ENCODE measurements at regions not wholly inside any gene's neighbourhood (a gene's known extent, or its start where the extent isn't known, plus 50 kb on each side); places are given as distances from the start of the nearest gene placed in this dataset.
A peak's percentile ranks its signal among the peaks of the same experiment; 100 is the strongest.

- peaks cover 37% of the 10 kb centered on the region; the same call in 1 of the 2 replicates for H3K27me3 ChIP-seq (ENCODE audit: low read depth, low read length)
- H3K9me3 ChIP-seq (ENCODE audit: insufficient read depth, low read length): no peaks in the 10 kb centered on the region
- H3K79me2 ChIP-seq (ENCODE audit: low read length): no peaks in the 10 kb centered on the region
- H3K4me3 ChIP-seq (ENCODE audit: low read length): peak overlapping the region; percentile 68
- H4K20me1 ChIP-seq (ENCODE audit: insufficient read depth, low read length): 0 out of 2 replicates have a peak, but pooled peaks cover 3% of the 10 kb centered on the region
- peak overlapping the region; percentile 85 for H3K4me2 ChIP-seq (ENCODE audit: low read length)
- peak overlapping the region; percentile 43; the same call in 1 of the 2 replicates for H2AFZ ChIP-seq (ENCODE audit: low read depth, low read length)
- no peak overlapping the region for H3K27ac ChIP-seq (ENCODE audit: low read length)
- H3K36me3 ChIP-seq (replicated peaks; ENCODE audit: low read depth, low read length): no peaks in the 10 kb centered on the region
- TF ChIP-seq, protein P1, sequence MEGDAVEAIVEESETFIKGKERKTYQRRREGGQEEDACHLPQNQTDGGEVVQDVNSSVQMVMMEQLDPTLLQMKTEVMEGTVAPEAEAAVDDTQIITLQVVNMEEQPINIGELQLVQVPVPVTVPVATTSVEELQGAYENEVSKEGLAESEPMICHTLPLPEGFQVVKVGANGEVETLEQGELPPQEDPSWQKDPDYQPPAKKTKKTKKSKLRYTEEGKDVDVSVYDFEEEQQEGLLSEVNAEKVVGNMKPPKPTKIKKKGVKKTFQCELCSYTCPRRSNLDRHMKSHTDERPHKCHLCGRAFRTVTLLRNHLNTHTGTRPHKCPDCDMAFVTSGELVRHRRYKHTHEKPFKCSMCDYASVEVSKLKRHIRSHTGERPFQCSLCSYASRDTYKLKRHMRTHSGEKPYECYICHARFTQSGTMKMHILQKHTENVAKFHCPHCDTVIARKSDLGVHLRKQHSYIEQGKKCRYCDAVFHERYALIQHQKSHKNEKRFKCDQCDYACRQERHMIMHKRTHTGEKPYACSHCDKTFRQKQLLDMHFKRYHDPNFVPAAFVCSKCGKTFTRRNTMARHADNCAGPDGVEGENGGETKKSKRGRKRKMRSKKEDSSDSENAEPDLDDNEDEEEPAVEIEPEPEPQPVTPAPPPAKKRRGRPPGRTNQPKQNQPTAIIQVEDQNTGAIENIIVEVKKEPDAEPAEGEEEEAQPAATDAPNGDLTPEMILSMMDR (IDR thresholded peaks at IDR 0.05; ENCODE audit: low read depth, low read length): no peak
- no peak for TF ChIP-seq EZH2phosphoT487 (IDR thresholded peaks at IDR 0.05; ENCODE audit: low read depth)
- peaks cover 35% of the 10 kb centered on the region for H3K4me1 ChIP-seq (ENCODE audit: low read length)
- peak overlapping the region; percentile 21 for H3K9ac ChIP-seq (ENCODE audit: low read length)
Observed at GRCh38 chr2:64327129-64327509, 126.8 kb upstream of the LGALSL start.

DNA sequence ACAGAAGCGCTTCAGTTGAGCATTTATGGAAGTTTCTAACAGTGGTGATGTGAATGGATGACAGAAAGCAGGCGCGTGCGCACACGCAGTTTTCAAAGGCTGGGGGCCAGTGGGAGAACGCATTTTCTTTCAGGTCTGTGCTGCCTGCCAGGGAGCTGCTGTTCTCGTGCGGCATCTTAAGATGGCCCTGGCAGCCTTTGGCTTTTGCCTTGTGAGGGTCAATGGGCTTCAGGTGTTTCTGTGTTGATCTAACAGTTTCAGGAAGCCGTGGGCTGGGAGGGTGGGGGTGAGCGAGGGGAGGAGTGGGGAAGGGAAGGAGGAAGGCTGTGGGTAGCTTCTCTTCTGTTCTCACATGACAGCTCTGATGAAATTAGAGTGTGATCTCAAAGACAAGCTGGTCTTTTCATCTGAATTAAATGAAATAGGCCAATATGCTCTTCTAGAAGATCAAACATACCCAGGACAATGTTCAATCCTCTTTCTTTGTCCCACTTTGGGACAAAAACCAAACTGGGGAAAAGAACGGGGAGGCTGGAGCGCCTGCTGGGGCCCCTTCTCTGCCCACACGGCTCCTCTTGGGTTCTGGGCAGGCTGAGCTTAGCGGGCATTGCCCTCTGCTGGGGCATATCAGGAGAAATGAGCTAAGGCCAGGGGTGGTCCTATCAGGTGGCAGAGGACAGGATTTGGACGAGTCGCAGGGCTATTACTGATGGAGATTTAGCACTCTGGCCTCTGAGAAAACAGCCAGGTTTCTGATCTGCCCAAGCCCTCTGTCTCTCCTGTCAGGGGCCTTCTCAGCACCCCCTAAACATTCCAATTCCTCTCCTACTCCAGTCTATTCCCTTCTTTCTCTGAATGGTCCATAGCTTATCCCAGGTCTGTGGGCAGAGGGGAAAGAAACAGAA, 126.2 kb upstream of the LGALSL start:
- TF ChIP-seq, protein P1 (IDR thresholded peaks at IDR 0.05; ENCODE audit: low read depth, low read length): peak; percentile 72
- no peak for TF ChIP-seq EZH2phosphoT487 (IDR thresholded peaks at IDR 0.05; ENCODE audit: low read depth)
- peak overlapping the region; percentile 43; the same call in 1 of the 2 replicates for H2AFZ ChIP-seq (ENCODE audit: low read depth, low read length)
- no peaks in the 10 kb centered on the region for H3K9me3 ChIP-seq (ENCODE audit: insufficient read depth, low read length)
- H3K9ac ChIP-seq (ENCODE audit: low read length): peak overlapping the region; percentile 21
- peaks cover 35% of the 10 kb centered on the region for H3K4me1 ChIP-seq (ENCODE audit: low read length)
- peak overlapping the region; percentile 68 for H3K4me3 ChIP-seq (ENCODE audit: low read length)
- no peaks in the 10 kb centered on the region for H3K79me2 ChIP-seq (ENCODE audit: low read length)
- peaks cover 36% of the 10 kb centered on the region; the same call in 1 of the 2 replicates for H3K27me3 ChIP-seq (ENCODE audit: low read depth, low read length)
- H4K20me1 ChIP-seq (ENCODE audit: insufficient read depth, low read length): 0 out of 2 replicates have a peak, but pooled peaks cover 3% of the 10 kb centered on the region
- H3K27ac ChIP-seq (ENCODE audit: low read length): no peak overlapping the region
- H3K4me2 ChIP-seq (ENCODE audit: low read length): peak overlapping the region; percentile 85
- no peaks in the 10 kb centered on the region for H3K36me3 ChIP-seq (replicated peaks; ENCODE audit: low read depth, low read length)

- H3K9me3 ChIP-seq (ENCODE audit: insufficient read depth, low read length): no peaks in the 10 kb centered on the region
- H3K4me2 ChIP-seq (ENCODE audit: low read length): peak overlapping the region; percentile 85; the same call in 1 of the 2 replicates
- TF ChIP-seq EZH2phosphoT487 (IDR thresholded peaks at IDR 0.05; ENCODE audit: low read depth): no peak
- TF ChIP-seq, protein P1 (IDR thresholded peaks at IDR 0.05; ENCODE audit: low read depth, low read length): no peak
- no peak overlapping the region for H3K27ac ChIP-seq (ENCODE audit: low read length)
- peaks cover 29% of the 10 kb centered on the region; the same call in 1 of the 2 replicates for H3K27me3 ChIP-seq (ENCODE audit: low read depth, low read length)
- H3K9ac ChIP-seq (ENCODE audit: low read length): no peak overlapping the region
- H3K36me3 ChIP-seq (replicated peaks; ENCODE audit: low read depth, low read length): no peaks in the 10 kb centered on the region
- 0 out of 2 replicates have a peak, but pooled peaks cover 3% of the 10 kb centered on the region for H4K20me1 ChIP-seq (ENCODE audit: insufficient read depth, low read length)
- H2AFZ ChIP-seq (ENCODE audit: low read depth, low read length): no peak overlapping the region
- no peak overlapping the region for H3K4me3 ChIP-seq (ENCODE audit: low read length)
- H3K4me1 ChIP-seq (ENCODE audit: low read length): peaks cover 35% of the 10 kb centered on the region
- no peaks in the 10 kb centered on the region for H3K79me2 ChIP-seq (ENCODE audit: low read length)
Observed at GRCh38 chr2:64328415-64328722, 125.6 kb upstream of the LGALSL start.

- Histone ChIP-seq H3K4me3 (ENCODE audit: low read length) (no peak overlapping the region), H3K27me3 (ENCODE audit: low read depth, low read length) (peaks cover 26% of the 10 kb centered on the region; the same call in 1 of the 2 replicates), H4K20me1 (ENCODE audit: insufficient read depth, low read length) (0 out of 2 replicates have a peak, but pooled peaks cover 3% of the 10 kb centered on the region), H3K9me3 (ENCODE audit: insufficient read depth, low read length) (no peaks in the 10 kb centered on the region), H3K79me2 (ENCODE audit: low read length) (no peaks in the 10 kb centered on the region), H2AFZ (ENCODE audit: low read depth, low read length) (no peak overlapping the region), H3K4me1 (ENCODE audit: low read length) (peaks cover 35% of the 10 kb centered on the region), H3K36me3 (replicated peaks; ENCODE audit: low read depth, low read length) (no peaks in the 10 kb centered on the region), H3K4me2 (ENCODE audit: low read length) (no peak overlapping the region), H3K27ac (ENCODE audit: low read length) (no peak overlapping the region), H3K9ac (ENCODE audit: low read length) (no peak overlapping the region)
- no peak for TF ChIP-seq EZH2phosphoT487 (IDR thresholded peaks at IDR 0.05; ENCODE audit: low read depth)
- TF ChIP-seq, protein P1 (IDR thresholded peaks at IDR 0.05; ENCODE audit: low read depth, low read length): no peak
Observed at GRCh38 chr2:64328756-64329155, 125.2 kb upstream of the LGALSL start.

Measured in OCI-LY3 (cell line).